HG03159 (cell line): ENCODE measurements at regions not wholly inside any gene's neighbourhood (a gene's known extent, or its start where the extent isn't known, plus 50 kb on each side); places are given as distances from the start of the nearest gene placed in this dataset.

Source experiments
- ATAC-seq: cut with Tn5 transposase; IDR thresholded peaks from one replicate; pipeline ENCODE4 v1.9.1; 2021; ENCODE audit warnings: mild to moderate bottlenecking, moderate library complexity; ENCODE audit not compliant: unreplicated experiment

DNA sequence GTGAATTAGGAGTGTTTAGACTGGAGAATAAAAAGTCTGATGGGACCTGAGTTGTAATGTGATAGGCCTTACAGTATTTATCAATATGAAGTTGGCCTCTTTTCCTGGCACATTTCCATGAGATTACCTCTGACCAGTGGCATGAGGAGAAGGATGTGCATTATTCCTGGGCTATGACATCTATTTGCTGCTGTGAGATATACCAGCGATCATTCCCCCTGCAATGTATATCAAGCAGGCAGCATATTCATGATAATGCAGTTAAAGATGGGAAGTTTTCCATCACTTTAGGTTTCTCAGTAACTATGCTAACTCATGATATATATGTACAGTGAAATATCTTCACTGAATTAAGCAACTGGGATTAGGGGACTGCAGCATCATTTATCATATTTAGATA lies 142.8 kb upstream of the MBL2 start:
- ATAC-seq: no peak

- ATAC-seq: no peak
These were observed 138.6 kb upstream of the MBL2 start for GRCh38 chr10:52911163-52911562.

DNA sequence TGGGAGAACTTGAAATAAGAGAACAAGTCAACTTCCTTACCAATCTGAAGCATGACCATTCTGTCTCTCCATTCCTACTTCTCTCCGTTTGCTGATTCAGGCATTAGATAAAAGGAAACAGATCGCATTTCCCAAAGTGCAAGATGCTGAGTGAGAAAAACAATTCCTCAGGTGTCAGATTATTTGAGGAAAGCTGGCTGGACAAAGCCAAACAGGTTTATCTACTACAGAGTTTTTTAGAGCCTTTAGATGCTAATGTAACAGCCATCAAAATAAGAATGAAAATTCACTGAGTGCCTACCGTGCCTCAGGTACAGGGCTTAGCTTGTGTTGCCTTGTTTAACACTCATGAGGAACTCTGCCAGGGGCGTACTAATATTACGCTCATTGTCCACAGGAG lies 135.9 kb upstream of the MBL2 start:
- ATAC-seq: no peak

DNA sequence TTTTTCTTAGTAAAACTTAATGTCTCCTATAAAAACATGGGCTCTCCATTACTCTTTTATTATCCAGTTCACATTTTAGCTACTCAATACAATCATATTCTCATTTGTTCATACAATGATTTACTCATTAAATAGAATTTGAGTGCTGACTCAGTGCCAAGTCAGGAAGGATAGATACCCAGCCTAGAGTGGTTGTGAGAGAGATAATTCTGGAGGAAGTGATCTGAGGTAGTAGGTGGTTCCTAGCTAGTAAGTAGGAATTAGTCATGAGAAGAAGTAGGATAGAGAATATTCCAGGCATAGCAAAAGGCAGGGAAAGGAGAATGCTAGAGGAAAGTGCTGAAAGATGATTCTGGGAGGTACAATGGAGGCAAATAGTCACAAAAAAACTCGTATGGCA lies 133.5 kb upstream of the MBL2 start:
- no peak for ATAC-seq

- ATAC-seq: no peak
These were observed 130.9 kb upstream of the MBL2 start for GRCh38 chr10:52903397-52903938.

- peak; percentile 84 for ATAC-seq
These were observed 128.0 kb upstream of the MBL2 start for GRCh38 chr10:52900593-52900992.

DNA sequence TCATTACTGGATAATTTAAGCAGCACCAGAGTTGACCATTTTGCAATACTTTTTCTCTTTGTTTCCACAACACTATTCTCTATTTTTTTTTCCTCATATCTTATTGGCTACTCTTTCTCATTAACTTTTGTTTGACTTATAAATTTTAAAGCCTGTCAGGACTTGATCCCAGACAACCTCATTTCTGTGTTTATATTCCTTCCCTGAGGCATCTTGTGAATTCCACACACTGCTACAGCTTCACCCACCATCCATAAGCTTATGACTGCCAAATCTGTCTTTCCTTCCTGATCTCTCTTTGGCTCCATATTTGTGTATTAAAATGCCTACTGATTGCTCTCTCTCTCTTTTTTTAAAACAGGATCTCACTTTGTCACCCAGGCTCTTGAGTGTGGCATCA lies 124.6 kb upstream of the MBL2 start:
- ATAC-seq: no peak

GRCh38 chr10:52895059-52895458 lies 122.5 kb upstream of the MBL2 start:
- ATAC-seq: no peak

GRCh38 chr10:52890281-52890680 lies 117.7 kb upstream of the MBL2 start:
- no peak for ATAC-seq

GRCh38 chr10:52889611-52890010 lies 117.0 kb upstream of the MBL2 start:
- no peak for ATAC-seq

DNA sequence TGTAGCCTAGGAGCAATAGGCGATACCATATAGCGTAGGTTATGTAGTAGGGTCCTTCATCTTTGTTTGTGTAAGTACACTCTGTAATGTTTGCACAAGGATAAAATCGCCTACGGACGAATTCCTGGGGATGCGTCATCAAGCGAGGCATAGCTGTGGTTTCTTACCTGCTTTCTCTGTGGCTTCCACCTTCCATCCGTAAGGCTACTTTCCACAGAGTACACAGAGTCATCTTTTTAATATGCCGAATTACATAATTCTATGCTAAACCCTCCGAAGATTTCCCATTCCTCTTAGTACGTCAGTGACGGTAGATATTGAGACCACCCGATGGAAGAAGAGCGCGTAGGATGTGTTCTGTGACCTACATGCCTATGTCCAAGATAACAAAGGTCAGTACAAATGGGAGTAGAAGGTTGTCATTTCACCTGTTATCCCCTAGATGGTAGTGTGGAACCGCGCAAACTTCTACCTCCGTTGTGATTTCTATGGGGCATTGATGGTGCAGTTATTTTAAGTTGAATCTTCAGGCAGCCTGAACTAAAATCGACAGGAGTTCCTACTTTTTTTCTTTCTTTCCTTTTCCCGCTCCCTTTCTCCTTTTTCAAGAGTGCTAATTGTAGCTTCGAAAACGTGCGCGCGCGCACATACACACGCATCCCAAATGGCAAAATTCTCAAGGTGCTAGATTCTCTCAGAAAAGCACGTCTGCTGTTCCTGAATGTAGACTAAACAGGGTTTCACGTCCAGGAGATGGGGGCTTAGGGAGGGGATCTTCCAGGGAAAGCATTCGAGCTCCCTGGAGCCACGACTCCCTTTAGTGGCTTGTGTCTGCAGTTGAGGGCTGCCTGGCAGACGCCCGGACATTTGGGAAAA lies 111.7 kb upstream of the MBL2 start:
- ATAC-seq: peak; percentile 95

- ATAC-seq: no peak
These were observed 106.7 kb upstream of the MBL2 start for GRCh38 chr10:52879091-52879807.

- ATAC-seq: no peak
These were observed 104.9 kb upstream of the MBL2 start for GRCh38 chr10:52877451-52877850.

GRCh38 chr10:52875336-52875735 lies 102.8 kb upstream of the MBL2 start:
- ATAC-seq: no peak

DNA sequence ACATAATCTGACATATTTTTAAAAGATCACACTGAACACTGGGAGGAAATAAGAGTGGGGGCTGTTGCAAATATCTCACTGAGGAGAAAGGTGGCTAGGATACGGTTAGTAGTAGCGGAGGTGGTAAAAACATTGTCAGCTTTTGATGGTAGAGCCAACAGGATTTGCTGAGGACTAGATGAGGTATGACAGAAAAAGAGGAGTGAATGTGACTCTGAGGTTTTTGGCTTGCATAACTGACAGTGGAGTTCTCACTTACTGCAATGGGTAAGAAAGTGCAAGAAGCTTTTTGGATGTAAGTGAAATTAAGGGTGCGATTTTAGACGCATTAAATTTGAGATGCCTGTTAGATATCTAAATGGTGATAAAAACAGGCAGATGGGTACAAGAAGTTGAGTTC lies 102.0 kb upstream of the MBL2 start:
- no peak for ATAC-seq

DNA sequence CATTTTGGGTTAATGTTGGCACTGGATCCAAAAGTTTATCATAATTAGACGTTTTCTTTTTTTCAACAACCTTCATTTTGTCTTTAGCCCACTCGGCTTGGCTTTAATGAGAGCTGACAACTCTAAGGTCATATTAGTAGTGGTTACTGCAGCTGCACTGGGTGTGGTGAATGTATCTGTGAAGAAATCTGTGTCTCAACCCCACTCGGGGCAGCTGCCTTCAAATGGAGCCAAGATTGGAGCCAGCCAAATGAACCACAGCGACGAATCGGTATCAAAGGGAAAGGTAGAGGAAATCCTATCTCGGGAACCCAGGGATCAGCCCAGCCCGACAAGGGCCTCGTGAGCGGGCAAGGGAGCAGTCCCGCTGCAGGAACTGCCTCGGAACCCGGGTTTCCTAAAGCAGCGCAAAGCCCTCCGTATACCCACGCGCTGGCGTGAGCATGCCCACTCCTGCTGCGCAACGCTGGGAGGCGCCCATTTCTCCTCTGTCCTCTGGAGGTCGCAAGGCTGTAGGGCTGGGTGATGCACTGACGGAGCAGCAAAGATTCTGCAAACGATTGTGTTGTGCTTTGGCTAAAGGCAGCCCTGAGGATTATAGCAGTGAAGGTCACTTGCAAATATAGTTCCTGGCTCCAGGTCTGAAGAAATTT lies 98.7 kb upstream of the MBL2 start:
- ATAC-seq: no peak

DNA sequence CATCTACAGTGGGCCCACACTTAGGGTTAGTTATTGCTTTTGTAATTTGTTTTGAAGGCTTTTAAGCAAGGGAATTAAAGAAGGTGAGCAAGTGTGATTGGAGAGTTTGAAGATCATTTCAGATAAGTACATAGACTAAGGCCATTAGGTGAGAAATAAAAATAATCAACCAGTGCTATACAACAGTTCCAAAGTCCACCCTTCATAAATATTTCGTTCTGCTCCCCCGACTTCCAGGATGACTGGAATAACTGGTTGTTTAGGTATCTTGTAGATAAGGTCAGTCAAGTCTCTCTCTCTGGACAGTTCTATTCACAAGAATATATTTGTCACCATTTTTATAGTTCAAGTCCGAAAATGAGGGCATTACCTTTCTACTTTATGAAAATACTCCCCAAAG lies 98.0 kb upstream of the MBL2 start:
- no peak for ATAC-seq

GRCh38 chr10:52869864-52870263 lies 97.3 kb upstream of the MBL2 start:
- ATAC-seq: no peak

DNA sequence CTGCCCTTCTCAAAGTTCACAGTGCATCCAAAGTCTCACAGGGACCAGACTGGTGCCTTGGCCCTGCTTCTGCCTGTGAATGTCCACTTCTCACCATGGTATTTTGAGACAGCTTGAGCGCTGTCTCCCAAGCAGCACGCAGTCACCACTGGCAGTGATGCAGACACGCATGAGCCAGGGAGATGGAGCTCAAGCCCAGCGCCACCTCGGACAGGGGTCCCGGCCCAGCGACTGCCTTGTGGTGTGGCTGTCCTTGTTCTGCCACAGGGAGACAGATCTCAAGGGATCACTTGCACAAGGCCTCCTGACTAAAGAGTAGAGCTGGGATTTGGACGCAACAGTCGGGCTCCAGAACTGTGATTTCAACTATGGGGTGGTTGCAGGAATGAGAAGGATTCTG lies 92.6 kb upstream of the MBL2 start:
- ATAC-seq: no peak

- no peak for ATAC-seq
These were observed 91.9 kb upstream of the MBL2 start for GRCh38 chr10:52864201-52865106.

- ATAC-seq: no peak
These were observed 86.1 kb upstream of the MBL2 start for GRCh38 chr10:52858722-52859121.
